Psoas muscle (tissue), 7 donors: ENCODE measurements at regions not wholly inside any gene's neighbourhood (a gene's known extent, or its start where the extent isn't known, plus 50 kb on each side); places are given as distances from the start of the nearest gene placed in this dataset.
A peak's percentile ranks its signal among the peaks of the same experiment; 100 is the strongest.
"Not testable (repeated sequence)": the region's sequence is repeated elsewhere in the genome, so short reads cannot be mapped to it uniquely, and the experiment has no call there.

ENCODE experiments used
- ATAC-seq, 4 donors: fragments of 200-7000 bp; cut with Tn5 transposase; one replicate each; pipeline ENCODE4 v1.9.1; 2020; ENCODE audit warnings: moderate library complexity in 3 of 4, mild to moderate bottlenecking in 2 of 4
- DNase-seq, 2 donors: peaks; one replicate each; pipeline ENCODE4 v3.0.0-alpha.2; 2020
- H3K27ac ChIP-seq: fragments of 200-600 bp; one replicate; pipeline ENCODE4 v1.8.0; 2022
- H3K27me3 ChIP-seq, 3 donors: fragments of 200-600 bp in 1 of 3; one replicate each; pipeline versions ENCODE4 v1.6.1 to v1.8.0; 2013 to 2022; ENCODE audit warnings: low read length in 2 of 3, mild to moderate bottlenecking in 2 of 3, moderate library complexity in 1 of 3; ENCODE audit not compliant: insufficient read depth in 3 of 3
- H3K36me3 ChIP-seq, 2 donors: fragments of 200-600 bp in 1 of 2; one replicate each; pipeline versions ENCODE4 v1.6.1 to v1.8.0; 2013 to 2022; ENCODE audit warnings: low read depth in 1 of 2, mild to moderate bottlenecking in 1 of 2, moderate library complexity in 1 of 2; ENCODE audit not compliant: insufficient read depth in 1 of 2
- H3K4me1 ChIP-seq: fragments of 200-600 bp; one replicate; pipeline ENCODE4 v1.8.0; 2022
- H3K4me3 ChIP-seq: fragments of 200-600 bp; one replicate; pipeline ENCODE4 v1.8.0; 2022; ENCODE audit warnings: mild to moderate bottlenecking
- H3K9me3 ChIP-seq: fragments of 200-600 bp; one replicate; pipeline ENCODE4 v1.8.0; 2022
- CTCF ChIP-seq: fragments of 200-600 bp; IDR thresholded peaks from one replicate; pipeline ENCODE4 v1.8.0; 2022; ENCODE audit warnings: antibody characterized with exemption
- WGBS, 3 donors: extraction: QIAGEN DNeasy Blood & Tissue Kit; methylation state at CpG; one replicate each; pipeline versions ENCODE4 v1.1.6 to v1.1.7; 2013; 5-methylcytosine and 5-hydroxymethylcytosine counted together
- intact Hi-C, 2 donors: fragments of 100-400 bp; cut with DNase I; formaldehyde crosslinking; loops; one replicate each; pipeline versions ENCODE4 v1.11.0 to v1.14.2; 2022
- donor health status: healthy with polysubstance abuse.
- donor health status: DM: no; HTN: no; CAD: no; lungs with moderate emphysema.
- donor health status: Bipolar disorder and iron deficiency.
- donor health status: healthy.
- donor health status: DM: yes; HTN: yes; CAD: no.
- donor health status: DM: no; HTN: no; CAD: no.
- donor health status: DM: yes; HTN: yes; CAD: no.

GRCh38 chr14:30277268-30277667 is 281.7 kb upstream of the G2E3 start:
- Histone ChIP-seq H3K36me3 (no peaks in the 10 kb centered on the region), H3K9me3 (peaks cover 5% of the 10 kb centered on the region), H3K27me3 (peaks cover 0 to 3% (median 3%) of the 10 kb centered on the region in 3 donors), H3K27ac (no peak overlapping the region), H3K4me1 (no peaks in the 10 kb centered on the region), H3K4me3 (no peak overlapping the region)
- intact Hi-C loops, result loop anchor here in 1 of 2 donors (10.0 kb wide), 1 partner anchor 1522 kb away; no protein-coding TSS in a partner anchor
- no peak for TF ChIP-seq CTCF
- DNase-seq (no peak), ATAC-seq (no peak)
- 70 to 77% (median 76%) methylated on average over 2 of the region's 2 CpGs for WGBS, 3 donors

GRCh38 chr14:30278856-30279255 is 280.1 kb upstream of the G2E3 start:
- H3K4me1 ChIP-seq, DNase-seq, H3K4me3 ChIP-seq, H3K27me3 ChIP-seq, H3K36me3 ChIP-seq, ATAC-seq, H3K27ac ChIP-seq, H3K9me3 ChIP-seq: not testable (repeated sequence)
- 86 to 92% (median 89%) methylated on average over 2 of the region's 2 CpGs for WGBS, 3 donors
- intact Hi-C loops, result loop anchor here in 1 of 2 donors (10.0 kb wide), 1 partner anchor 1524 kb away; no protein-coding TSS in a partner anchor

- Histone ChIP-seq H3K27ac (no peak overlapping the region), H3K9me3 (peaks cover 5% of the 10 kb centered on the region), H3K4me3 (no peak overlapping the region), H3K4me1 (no peaks in the 10 kb centered on the region), H3K27me3 (no peaks in the 10 kb centered on the region), H3K36me3 (no peaks in the 10 kb centered on the region)
- DNase-seq, result no peak
- intact Hi-C loops, result no loop called here
- TF ChIP-seq CTCF, result peak; percentile 12
- WGBS, 3 donors, result 46 to 57% (median 53%) methylated on average over 2 of the region's 2 CpGs
- no peak for ATAC-seq
These were observed 275.0 kb upstream of the G2E3 start for GRCh38 chr14:30283822-30284446.

- no peak for DNase-seq
- intact Hi-C loops, result no loop called here
- H3K36me3 ChIP-seq, result no peaks in the 10 kb centered on the region
- H3K27ac ChIP-seq, result no peak overlapping the region
- H3K4me3 ChIP-seq, result no peak overlapping the region
- peaks cover 5% of the 10 kb centered on the region for H3K9me3 ChIP-seq
- ATAC-seq, result no peak
- no peaks in the 10 kb centered on the region for H3K27me3 ChIP-seq
- TF ChIP-seq CTCF, result no peak
- WGBS, 3 donors, result 66 to 76% (median 76%) methylated on average over 4 of the region's 4 CpGs
- no peaks in the 10 kb centered on the region for H3K4me1 ChIP-seq
These were observed 274.1 kb upstream of the G2E3 start for GRCh38 chr14:30284808-30285207.

- WGBS, 3 donors, result 78 to 84% (median 84%) methylated on average over 7 of the region's 7 CpGs
- no peaks in the 10 kb centered on the region for H3K27me3 ChIP-seq
- H3K36me3 ChIP-seq, result no peaks in the 10 kb centered on the region
- TF ChIP-seq CTCF, result no peak
- ATAC-seq (no peak), DNase-seq (no peak)
- H3K4me3 ChIP-seq, result no peak overlapping the region
- intact Hi-C loops, result no loop called here
- no peaks in the 10 kb centered on the region for H3K9me3 ChIP-seq
- H3K4me1 ChIP-seq, result no peaks in the 10 kb centered on the region
- no peak overlapping the region for H3K27ac ChIP-seq
These were observed 271.1 kb upstream of the G2E3 start for GRCh38 chr14:30287579-30288445.
